Kidney (tissue), 13 donors: ENCODE measurements at regions not wholly inside any gene's neighbourhood (a gene's known extent, or its start where the extent isn't known, plus 50 kb on each side); places are given as distances from the start of the nearest gene placed in this dataset.

Experiments used
- DNase-seq, 5 donors: peaks; one replicate each; pipeline ENCODE4 v3.0.0-alpha.2; 2013 to 2020
- FAIRE-seq: peaks from 2 replicates; lab custom pipeline; 2012; peaks lifted over from hg19 to GRCh38; lab: Jason Lieb, UNC
- H3K27ac ChIP-seq, 2 donors: one replicate each; pipeline ENCODE4 v1.7.0; 2013; ENCODE audit warnings: low read depth in 2 of 2, low read length in 2 of 2, inconsistent platforms in 1 of 2
- H3K27me3 ChIP-seq: one replicate; pipeline ENCODE4 v1.7.1; 2013; ENCODE audit warnings: low read length, inconsistent platforms; ENCODE audit not compliant: control insufficient read depth, insufficient read depth
- H3K36me3 ChIP-seq, 3 donors: one replicate each; pipeline versions ENCODE4 v1.7.0 to v1.7.1; 2013; ENCODE audit warnings: low read length in 3 of 3, control low read depth in 1 of 3, inconsistent platforms in 1 of 3; ENCODE audit not compliant: insufficient read depth in 3 of 3, control insufficient read depth in 2 of 3
- H3K4me1 ChIP-seq, 3 donors: one replicate each; pipeline versions ENCODE4 v1.7.0 to v1.7.1; 2013; ENCODE audit warnings: low read length in 3 of 3, inconsistent platforms in 1 of 3, low read depth in 1 of 3; ENCODE audit not compliant: control insufficient read depth in 2 of 3, insufficient read depth in 2 of 3
- H3K4me3 ChIP-seq, 3 donors: one replicate each; pipeline versions ENCODE4 v1.7.0 to v1.8.1; 2013; ENCODE audit warnings: low read length in 3 of 3, control low read depth in 1 of 3, inconsistent platforms in 1 of 3
- H3K9ac ChIP-seq, 3 donors: one replicate each; pipeline versions ENCODE4 v1.7.0 to v1.7.1; 2013; ENCODE audit warnings: low read length in 3 of 3, control low read depth in 1 of 3, inconsistent platforms in 1 of 3
- H3K9me3 ChIP-seq, 3 donors: one replicate each; pipeline versions ENCODE4 v1.7.0 to v1.7.1; 2013; ENCODE audit warnings: low read length in 3 of 3, control low read depth in 1 of 3, inconsistent platforms in 1 of 3; ENCODE audit not compliant: control insufficient read depth in 2 of 3, insufficient read depth in 1 of 3
- intact Hi-C: fragments of 100-400 bp; cut with DNase I; formaldehyde crosslinking; loops from one replicate; pipeline ENCODE4 v1.11.1; 2022
- TF ChIP-seq, protein P1 (sequence below): IDR thresholded peaks from 3 replicates; pipeline ENCODE4 v1.5.1; 2012; ENCODE audit warnings: mild to moderate bottlenecking, moderate library complexity, borderline replicate concordance; ENCODE audit not compliant: insufficient read depth; ENCODE audit errors: extremely low read depth
- donor health status: control.
- donor health status: control.
- donor health status: control.
- donor health status: control.
- donor health status: control.
- donor health status: DM: yes; HTN: yes; CAD: no.
- donor health status: Normal renal cell carcinoma (clear cell type).

DNA sequence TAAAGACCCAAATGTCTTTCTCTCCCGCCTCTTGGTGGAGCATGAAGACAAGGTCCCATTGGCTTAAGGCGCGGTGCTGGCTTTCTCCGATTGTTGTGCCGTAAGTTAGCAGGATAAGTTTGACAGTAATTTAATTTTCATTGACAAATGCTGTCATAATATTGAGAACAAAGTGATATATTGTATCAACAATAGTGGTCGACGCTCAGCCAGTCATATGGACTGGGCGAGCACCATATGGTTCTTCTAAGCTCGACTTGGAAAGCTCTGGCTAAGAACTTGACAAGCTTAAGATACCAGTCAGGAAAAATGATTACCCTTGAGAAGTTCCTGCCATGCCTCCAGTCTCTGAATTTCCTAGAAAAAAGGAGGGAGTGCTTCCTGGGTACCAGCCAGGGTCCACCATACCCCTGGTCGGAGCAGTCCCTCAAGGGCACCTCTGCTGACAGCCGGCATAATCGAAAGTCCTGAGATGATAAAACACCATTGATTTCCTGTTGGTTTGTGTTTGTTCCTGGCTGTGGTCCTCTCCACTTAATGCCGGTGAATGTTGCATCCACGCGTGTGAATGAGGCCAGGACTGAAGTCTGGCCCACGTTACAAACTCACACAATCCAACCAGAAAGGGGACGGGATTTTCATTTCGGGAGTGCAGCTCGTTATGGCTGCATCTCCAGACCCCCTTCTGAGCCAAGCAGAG lies 262.1 kb downstream of the ZNF536 start:
- no peaks in the 10 kb centered on the region for H3K27me3 ChIP-seq
- no peaks in the 10 kb centered on the region for H3K4me1 ChIP-seq
- no peak overlapping the region for H3K9ac ChIP-seq
- intact Hi-C loops: no loop called here
- TF ChIP-seq, protein P1, sequence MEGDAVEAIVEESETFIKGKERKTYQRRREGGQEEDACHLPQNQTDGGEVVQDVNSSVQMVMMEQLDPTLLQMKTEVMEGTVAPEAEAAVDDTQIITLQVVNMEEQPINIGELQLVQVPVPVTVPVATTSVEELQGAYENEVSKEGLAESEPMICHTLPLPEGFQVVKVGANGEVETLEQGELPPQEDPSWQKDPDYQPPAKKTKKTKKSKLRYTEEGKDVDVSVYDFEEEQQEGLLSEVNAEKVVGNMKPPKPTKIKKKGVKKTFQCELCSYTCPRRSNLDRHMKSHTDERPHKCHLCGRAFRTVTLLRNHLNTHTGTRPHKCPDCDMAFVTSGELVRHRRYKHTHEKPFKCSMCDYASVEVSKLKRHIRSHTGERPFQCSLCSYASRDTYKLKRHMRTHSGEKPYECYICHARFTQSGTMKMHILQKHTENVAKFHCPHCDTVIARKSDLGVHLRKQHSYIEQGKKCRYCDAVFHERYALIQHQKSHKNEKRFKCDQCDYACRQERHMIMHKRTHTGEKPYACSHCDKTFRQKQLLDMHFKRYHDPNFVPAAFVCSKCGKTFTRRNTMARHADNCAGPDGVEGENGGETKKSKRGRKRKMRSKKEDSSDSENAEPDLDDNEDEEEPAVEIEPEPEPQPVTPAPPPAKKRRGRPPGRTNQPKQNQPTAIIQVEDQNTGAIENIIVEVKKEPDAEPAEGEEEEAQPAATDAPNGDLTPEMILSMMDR: no peak
- H3K9me3 ChIP-seq: peaks cover 0 to 4% (median 0%) of the 10 kb centered on the region in 3 donors
- DNase-seq (no peak), FAIRE-seq (no peak)
- H3K4me3 ChIP-seq: no peak overlapping the region
- H3K27ac ChIP-seq: no peak overlapping the region
- no peaks in the 10 kb centered on the region for H3K36me3 ChIP-seq

- TF ChIP-seq, protein P1: no peak
- DNase-seq: no peak
Observed at GRCh38 chr19:30631033-30631370, 258.8 kb downstream of the ZNF536 start.

DNA sequence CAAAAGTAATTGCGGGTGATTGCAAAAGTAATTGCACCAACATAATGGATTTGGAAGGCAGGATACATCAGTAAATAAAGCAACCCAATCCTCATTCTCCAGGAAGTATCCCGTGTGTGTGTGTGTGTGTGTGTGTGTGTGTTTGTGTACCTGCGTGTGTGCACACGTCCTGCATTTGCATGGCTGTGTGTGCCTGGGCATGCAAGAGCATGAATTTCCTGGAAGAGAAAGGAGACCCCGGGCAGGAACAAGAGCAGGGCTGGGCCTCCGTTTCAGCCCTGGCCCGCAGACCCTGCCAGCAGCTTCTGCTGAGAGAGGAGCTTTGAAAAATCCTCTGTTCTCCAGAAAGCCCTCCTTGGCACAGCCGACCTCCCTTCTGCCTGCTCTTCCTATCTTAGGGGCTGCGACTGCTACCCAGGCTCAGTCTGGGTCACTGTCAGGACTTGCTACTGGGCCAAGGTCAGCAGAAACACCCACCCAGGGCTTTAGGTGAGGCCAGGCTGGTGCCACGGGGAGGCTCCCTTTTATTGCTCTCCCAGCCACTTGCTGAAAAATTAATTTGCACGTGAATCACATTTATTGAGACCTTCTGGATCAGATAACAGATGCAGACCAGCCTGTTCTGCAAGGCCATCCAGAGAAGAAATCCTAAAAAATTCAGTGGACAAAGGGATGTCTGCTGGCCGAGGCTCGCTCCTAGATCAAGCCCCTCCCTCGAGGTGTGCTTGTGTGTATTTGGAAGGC lies 258.3 kb downstream of the ZNF536 start:
- Histone ChIP-seq H3K9me3 (no peaks in the 10 kb centered on the region), H3K27me3 (no peaks in the 10 kb centered on the region), H3K36me3 (no peaks in the 10 kb centered on the region), H3K4me3 (no peak overlapping the region), H3K9ac (no peak overlapping the region), H3K4me1 (no peaks in the 10 kb centered on the region), H3K27ac (no peak overlapping the region)
- TF ChIP-seq, protein P1: no peak
- DNase-seq: no peak
- intact Hi-C loops: no loop called here
- FAIRE-seq: no peak

More at GRCh38 chr19:30631033-30631370, 258.8 kb downstream of the ZNF536 start:
- intact Hi-C loops: no loop called here
- no peak for FAIRE-seq
- H3K9ac ChIP-seq: no peak overlapping the region
- no peak overlapping the region for H3K27ac ChIP-seq
- H3K4me1 ChIP-seq: no peaks in the 10 kb centered on the region
- H3K4me3 ChIP-seq: no peak overlapping the region
- no peaks in the 10 kb centered on the region for H3K36me3 ChIP-seq
- H3K9me3 ChIP-seq: no peaks in the 10 kb centered on the region
- no peaks in the 10 kb centered on the region for H3K27me3 ChIP-seq
